HG03097 (cell line): ENCODE measurements at regions not wholly inside any gene's neighbourhood (a gene's known extent, or its start where the extent isn't known, plus 50 kb on each side); places are given as distances from the start of the nearest gene placed in this dataset.

ENCODE experiments used
- ATAC-seq: cut with Tn5 transposase; IDR thresholded peaks from one replicate; pipeline ENCODE4 v1.9.1; 2021; ENCODE audit not compliant: unreplicated experiment, low FRiP score

- ATAC-seq, result no peak
Measured at GRCh38 chr2:122519366-122519765, 763.9 kb downstream of the TSN start.

GRCh38 chr2:122519821-122520611 lies 764.6 kb downstream of the TSN start:
- no peak for ATAC-seq

- no peak for ATAC-seq
Measured at GRCh38 chr2:122523143-122523542, 767.7 kb downstream of the TSN start.

- no peak for ATAC-seq
Measured at GRCh38 chr2:122523981-122524380, 768.5 kb downstream of the TSN start.

GRCh38 chr2:122525336-122525735 lies 769.9 kb downstream of the TSN start:
- ATAC-seq, result no peak

- ATAC-seq, result no peak
Measured at GRCh38 chr2:122528061-122528460, 772.6 kb downstream of the TSN start.

GRCh38 chr2:122528958-122529705 lies 773.7 kb downstream of the TSN start:
- ATAC-seq, result no peak

- ATAC-seq, result no peak
Measured at GRCh38 chr2:122530814-122531213, 775.4 kb downstream of the TSN start.

GRCh38 chr2:122531290-122532071 lies 776.0 kb downstream of the TSN start:
- no peak for ATAC-seq

GRCh38 chr2:122532072-122532344 lies 776.6 kb downstream of the TSN start:
- ATAC-seq, result no peak

GRCh38 chr2:122532481-122532880 lies 777.0 kb downstream of the TSN start:
- ATAC-seq, result no peak

GRCh38 chr2:122535960-122536505 lies 780.6 kb downstream of the TSN start:
- ATAC-seq, result no peak

- no peak for ATAC-seq
Measured at GRCh38 chr2:122539311-122539710, 783.9 kb downstream of the TSN start.

- ATAC-seq, result no peak
Measured at GRCh38 chr2:122539920-122540319, 784.5 kb downstream of the TSN start.

- ATAC-seq, result no peak
Measured at GRCh38 chr2:122542236-122542635, 786.8 kb downstream of the TSN start.

GRCh38 chr2:122542646-122543045 lies 787.2 kb downstream of the TSN start:
- no peak for ATAC-seq

- ATAC-seq, result no peak
Measured at GRCh38 chr2:122543815-122544214, 788.4 kb downstream of the TSN start.

GRCh38 chr2:122545821-122546220 lies 790.4 kb downstream of the TSN start:
- ATAC-seq, result no peak

GRCh38 chr2:122562775-122563174 lies 807.3 kb downstream of the TSN start:
- ATAC-seq, result no peak

- ATAC-seq, result no peak
Measured at GRCh38 chr2:122563781-122564180, 808.3 kb downstream of the TSN start.

- no peak for ATAC-seq
Measured at GRCh38 chr2:122564843-122565242, 809.4 kb downstream of the TSN start.
